IPS-18c (cell line): ENCODE measurements at regions not wholly inside any gene's neighbourhood (a gene's known extent, or its start where the extent isn't known, plus 50 kb on each side); places are given as distances from the start of the nearest gene placed in this dataset.

ENCODE experiments used
- H3K4me3 ChIP-seq: 2 replicates; pipeline ENCODE4 v1.7.0; 2013; ENCODE audit warnings: low read depth, mild to moderate bottlenecking, low read length, moderate library complexity; ENCODE audit not compliant: insufficient read depth
- H3K9me3 ChIP-seq: one replicate; pipeline ENCODE4 v1.6.1; 2013; ENCODE audit warnings: mild to moderate bottlenecking, low read length, moderate library complexity; ENCODE audit not compliant: control insufficient read depth, insufficient read depth

GRCh38 chr10:113450046-113450804 lies 102.6 kb upstream of the HABP2 start:
- no peaks in the 10 kb centered on the region for H3K9me3 ChIP-seq
- no peak overlapping the region for H3K4me3 ChIP-seq

- no peaks in the 10 kb centered on the region for H3K9me3 ChIP-seq
- no peak overlapping the region for H3K4me3 ChIP-seq
Measured at GRCh38 chr10:113450906-113451305, 101.9 kb upstream of the HABP2 start.

- H3K9me3 ChIP-seq, result no peaks in the 10 kb centered on the region
- H3K4me3 ChIP-seq, result no peak overlapping the region
Measured at GRCh38 chr10:113452146-113452845, 100.6 kb upstream of the HABP2 start.

GRCh38 chr10:113453351-113453750 lies 99.5 kb upstream of the HABP2 start:
- no peaks in the 10 kb centered on the region for H3K9me3 ChIP-seq
- no peak overlapping the region for H3K4me3 ChIP-seq

GRCh38 chr10:113454341-113455061 lies 98.4 kb upstream of the HABP2 start:
- no peak overlapping the region; the same call in 1 of the 2 replicates for H3K4me3 ChIP-seq
- no peaks in the 10 kb centered on the region for H3K9me3 ChIP-seq

GRCh38 chr10:113455947-113456346 lies 96.9 kb upstream of the HABP2 start:
- Histone ChIP-seq H3K9me3 (no peaks in the 10 kb centered on the region), H3K4me3 (no peak overlapping the region)

GRCh38 chr10:113456741-113457140 lies 96.1 kb upstream of the HABP2 start:
- Histone ChIP-seq H3K4me3 (no peak overlapping the region), H3K9me3 (no peaks in the 10 kb centered on the region)

GRCh38 chr10:113457408-113457807 lies 95.4 kb upstream of the HABP2 start:
- Histone ChIP-seq H3K4me3 (no peak overlapping the region), H3K9me3 (no peaks in the 10 kb centered on the region)

- Histone ChIP-seq H3K9me3 (no peaks in the 10 kb centered on the region), H3K4me3 (no peak overlapping the region)
Measured at GRCh38 chr10:113458451-113458850, 94.4 kb upstream of the HABP2 start.

- Histone ChIP-seq H3K4me3 (no peak overlapping the region), H3K9me3 (peaks cover 2% of the 10 kb centered on the region)
Measured at GRCh38 chr10:113458944-113459343, 93.9 kb upstream of the HABP2 start.

- H3K9me3 ChIP-seq, result peaks cover 2% of the 10 kb centered on the region
- no peak overlapping the region for H3K4me3 ChIP-seq
Measured at GRCh38 chr10:113459626-113460280, 93.1 kb upstream of the HABP2 start.

- peaks cover 2% of the 10 kb centered on the region for H3K9me3 ChIP-seq
- no peak overlapping the region for H3K4me3 ChIP-seq
Measured at GRCh38 chr10:113463083-113463482, 89.8 kb upstream of the HABP2 start.

GRCh38 chr10:113463777-113464176 lies 89.1 kb upstream of the HABP2 start:
- peaks cover 2% of the 10 kb centered on the region for H3K9me3 ChIP-seq
- no peak overlapping the region for H3K4me3 ChIP-seq

- H3K4me3 ChIP-seq, result no peak overlapping the region
- H3K9me3 ChIP-seq, result no peaks in the 10 kb centered on the region
Measured at GRCh38 chr10:113469796-113470195, 83.1 kb upstream of the HABP2 start.

GRCh38 chr10:113470372-113471240 lies 82.2 kb upstream of the HABP2 start:
- Histone ChIP-seq H3K9me3 (no peaks in the 10 kb centered on the region), H3K4me3 (no peak overlapping the region)

GRCh38 chr10:113471241-113471996 lies 81.4 kb upstream of the HABP2 start:
- Histone ChIP-seq H3K9me3 (no peaks in the 10 kb centered on the region), H3K4me3 (no peak overlapping the region)
